ENCODE measurements at regions not wholly inside any gene's neighbourhood (a gene's known extent, or its start where the extent isn't known, plus 50 kb on each side); places are given as distances from the start of the nearest gene placed in this dataset.
"Not testable (repeated sequence)": the region's sequence is repeated elsewhere in the genome, so short reads cannot be mapped to it uniquely, and the experiment has no call there.

GRCh38 chr4:116122124-116122523, 963.3 kb downstream of the TRAM1L1 start:
- no peak for DNase-seq (ENCODE audit: low read depth)

DNA sequence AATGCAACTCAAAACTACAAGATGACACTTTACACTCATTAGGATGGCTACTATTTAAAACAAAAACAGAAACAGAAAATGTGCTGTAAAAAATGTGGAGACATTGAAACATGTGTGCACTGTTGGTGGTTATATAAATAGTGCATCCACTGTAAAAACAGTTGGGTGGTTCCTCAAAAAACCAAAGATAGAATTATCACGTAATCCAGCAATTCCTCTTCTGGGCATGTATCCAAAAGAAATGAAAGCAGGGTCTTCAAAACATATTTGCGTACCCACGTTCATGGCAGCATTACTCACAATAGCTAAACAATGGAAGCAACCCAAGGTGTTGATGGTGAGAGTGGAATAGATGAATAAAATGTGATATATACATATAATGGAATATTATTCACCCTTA, 967.2 kb downstream of the TRAM1L1 start:
- DNase-seq (ENCODE audit: low read depth) = no peak

- DNase-seq (ENCODE audit: low read depth) = not testable (repeated sequence)
These were observed 972.5 kb downstream of the TRAM1L1 start for GRCh38 chr4:116112861-116113260.

DNA sequence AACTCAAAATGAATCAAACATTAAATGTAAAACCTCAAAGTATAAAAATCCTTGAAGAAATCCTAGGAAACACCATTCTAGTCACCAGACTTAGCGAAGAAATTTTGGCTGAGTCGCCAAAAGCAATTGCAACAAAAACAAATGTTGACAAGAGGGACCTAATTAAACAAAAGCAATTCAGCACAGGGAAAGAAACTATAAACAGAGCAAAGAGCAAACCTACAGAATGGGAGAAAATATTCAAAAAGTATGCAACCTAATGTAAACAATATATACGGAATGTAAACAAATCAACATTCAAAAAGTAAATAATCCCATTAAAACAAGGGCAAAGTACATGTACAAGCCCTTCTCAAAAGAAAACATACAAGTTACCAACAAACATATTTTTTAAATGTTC, 974.7 kb downstream of the TRAM1L1 start:
- DNase-seq (ENCODE audit: low read depth) = no peak

GRCh38 chr4:116108606-116109005, 976.8 kb downstream of the TRAM1L1 start:
- DNase-seq (ENCODE audit: low read depth) = no peak

- no peak for DNase-seq (ENCODE audit: low read depth)
These were observed 984.1 kb downstream of the TRAM1L1 start for GRCh38 chr4:116101321-116101720.

DNA sequence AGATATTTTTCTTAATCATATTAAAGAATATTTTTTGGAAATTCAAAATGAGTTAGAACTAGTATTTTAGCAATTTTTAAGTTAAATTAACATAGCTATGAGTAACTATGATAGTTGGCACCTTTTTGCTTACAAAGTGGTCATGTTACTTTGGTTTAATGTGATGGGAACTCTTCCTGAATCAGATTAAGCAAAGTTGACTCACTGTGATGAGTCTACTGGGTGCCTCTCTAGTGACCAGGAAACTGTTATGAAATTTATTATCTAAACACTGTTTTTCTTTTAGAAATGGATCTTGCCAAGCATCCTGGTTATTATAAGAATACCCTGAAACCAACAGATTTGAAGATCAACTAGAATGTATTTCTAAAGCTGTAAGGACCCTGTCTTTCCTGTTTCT, 985.8 kb downstream of the TRAM1L1 start:
- DNase-seq (ENCODE audit: low read depth) = no peak

DNA sequence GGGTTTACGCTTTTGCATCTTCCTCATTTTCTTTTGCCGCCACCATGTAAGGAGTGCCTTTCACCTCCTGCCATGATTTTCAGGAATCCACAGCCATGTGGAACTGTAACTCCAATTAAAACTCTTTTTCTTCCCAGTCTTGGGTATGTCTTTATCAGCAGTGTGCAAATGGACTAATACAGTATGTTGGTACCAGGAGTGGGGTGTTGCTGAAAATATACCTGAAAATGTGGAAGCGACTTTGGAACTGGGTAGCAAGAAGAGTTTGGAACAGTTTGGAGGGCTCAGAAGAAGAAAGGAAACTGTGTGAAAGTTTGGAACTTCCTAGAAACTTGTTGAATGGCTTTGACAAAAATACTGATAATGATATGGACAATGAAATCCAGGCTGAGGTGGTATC, 983.9 kb upstream of the NDST4 start:
- not testable (repeated sequence) for DNase-seq (ENCODE audit: low read depth)

DNA sequence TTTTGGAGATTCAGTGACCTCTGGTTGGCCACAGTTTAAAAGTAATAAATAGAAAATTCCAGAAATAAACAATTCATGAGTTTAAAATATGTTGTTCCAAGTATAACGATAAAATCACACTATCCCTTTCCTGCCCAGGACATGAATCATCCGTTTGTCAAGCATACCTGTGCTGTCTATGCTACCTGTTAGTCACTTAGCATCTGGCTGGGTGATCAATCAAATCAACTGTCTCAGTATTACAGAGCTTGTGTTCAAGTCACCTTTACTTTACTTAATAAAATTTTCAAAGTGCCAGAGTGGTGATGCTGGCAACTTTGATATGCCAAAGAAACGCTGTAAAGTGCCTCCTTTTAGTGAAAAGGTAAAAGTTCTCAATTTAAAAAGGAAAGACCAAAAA, 979.5 kb upstream of the NDST4 start:
- DNase-seq (ENCODE audit: low read depth) = no peak

DNA sequence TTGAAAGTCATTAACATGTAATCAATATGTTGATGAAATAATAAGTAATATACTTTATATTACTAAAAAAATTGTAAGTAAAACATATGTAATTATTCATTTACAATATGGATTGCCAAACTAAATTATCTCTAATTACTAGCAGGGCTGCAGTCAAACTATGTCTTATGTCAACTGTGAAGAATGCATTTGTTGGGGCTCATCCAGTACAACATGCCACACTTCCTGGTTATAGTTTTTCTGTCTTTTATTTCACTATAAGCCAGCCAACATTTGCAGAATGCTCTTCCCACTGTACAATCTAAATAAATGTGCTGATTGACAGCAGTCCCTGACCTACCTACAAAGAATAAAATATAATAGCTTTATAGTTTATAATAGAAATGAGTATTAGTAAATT, 975.4 kb upstream of the NDST4 start:
- DNase-seq (ENCODE audit: low read depth) = no peak

GRCh38 chr4:116082808-116083366, 969.5 kb upstream of the NDST4 start:
- no peak for DNase-seq (ENCODE audit: low read depth)

DNA sequence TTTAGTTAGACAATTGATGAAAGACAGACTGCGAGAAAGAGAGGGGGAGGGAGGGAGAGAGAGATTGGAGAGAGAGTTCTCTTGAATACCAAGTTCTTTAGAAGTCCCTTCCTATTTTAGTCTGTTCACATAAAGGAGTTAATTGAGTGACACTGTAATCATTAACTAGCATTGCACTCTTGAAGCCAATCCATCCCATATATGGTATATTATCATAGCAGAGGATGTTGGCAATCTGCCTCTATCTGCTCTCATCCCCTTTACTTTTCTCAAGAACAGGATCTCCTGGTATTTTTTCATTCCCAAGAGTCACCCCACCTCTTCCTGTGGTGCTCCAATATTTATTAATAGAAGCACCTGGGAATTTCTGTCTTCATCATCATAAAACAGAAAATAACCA, 959.6 kb upstream of the NDST4 start:
- no peak for DNase-seq (ENCODE audit: low read depth)

- DNase-seq (ENCODE audit: low read depth) = no peak
These were observed 956.9 kb upstream of the NDST4 start for GRCh38 chr4:116070283-116070682.

GRCh38 chr4:116066711-116067245, 953.4 kb upstream of the NDST4 start:
- no peak for DNase-seq (ENCODE audit: low read depth)

DNA sequence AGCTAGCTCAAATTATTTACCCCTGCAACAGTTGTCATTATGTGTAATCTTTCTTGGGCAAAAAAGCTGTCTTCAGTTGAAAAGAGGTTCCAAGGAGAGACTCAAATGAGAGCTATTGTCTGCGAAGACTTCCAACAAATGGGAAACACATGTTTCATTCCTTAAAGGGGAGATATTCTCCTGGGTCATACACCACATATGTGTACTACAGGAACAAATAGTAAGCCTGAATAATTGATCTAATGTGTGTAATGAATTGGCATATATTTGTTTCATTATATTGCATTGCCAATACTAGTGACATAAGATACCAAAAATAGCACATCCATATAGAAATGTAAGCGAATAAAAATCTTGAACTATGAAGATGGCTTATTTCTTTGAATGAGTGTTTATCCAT, 950.9 kb upstream of the NDST4 start:
- DNase-seq (ENCODE audit: low read depth) = no peak

DNA sequence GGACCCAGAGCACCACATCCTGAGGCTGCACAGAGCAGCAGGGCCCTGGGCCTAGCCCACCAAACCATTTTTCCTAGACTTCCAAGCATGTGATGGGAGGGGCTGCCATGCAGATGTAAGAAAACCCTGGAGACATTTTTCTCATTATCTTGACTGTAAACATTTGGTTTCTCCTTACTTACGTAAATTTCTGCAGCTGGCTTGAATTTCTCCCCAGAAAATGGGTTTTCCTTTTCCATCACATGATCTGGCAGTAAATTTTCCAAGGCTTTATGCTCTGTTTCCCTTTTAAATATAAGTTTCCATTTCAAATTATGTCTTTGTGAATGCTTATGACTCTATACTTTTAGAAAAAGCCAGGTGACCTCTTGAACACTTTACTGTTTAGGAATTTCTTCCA, 945.9 kb upstream of the NDST4 start:
- DNase-seq (ENCODE audit: low read depth) = no peak

DNA sequence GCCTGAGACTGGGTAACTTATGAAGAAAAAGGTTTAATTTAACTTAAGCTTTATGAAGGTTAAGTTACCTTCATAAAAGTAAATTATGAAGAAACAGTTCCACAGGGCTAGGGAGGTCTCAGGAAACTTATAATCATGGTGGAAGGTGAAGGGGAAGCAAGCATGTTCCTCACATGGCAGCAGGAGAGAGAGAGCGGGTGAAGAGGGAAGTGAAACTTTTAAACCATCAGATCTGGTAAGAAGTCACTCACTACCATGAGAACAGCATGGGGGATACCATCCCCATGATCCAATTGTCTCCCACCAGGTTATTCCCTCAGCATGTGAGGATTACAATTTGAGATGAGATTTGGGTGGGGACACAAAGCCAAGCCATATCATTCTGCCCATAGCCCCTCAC, 944.7 kb upstream of the NDST4 start:
- no peak for DNase-seq (ENCODE audit: low read depth)

DNA sequence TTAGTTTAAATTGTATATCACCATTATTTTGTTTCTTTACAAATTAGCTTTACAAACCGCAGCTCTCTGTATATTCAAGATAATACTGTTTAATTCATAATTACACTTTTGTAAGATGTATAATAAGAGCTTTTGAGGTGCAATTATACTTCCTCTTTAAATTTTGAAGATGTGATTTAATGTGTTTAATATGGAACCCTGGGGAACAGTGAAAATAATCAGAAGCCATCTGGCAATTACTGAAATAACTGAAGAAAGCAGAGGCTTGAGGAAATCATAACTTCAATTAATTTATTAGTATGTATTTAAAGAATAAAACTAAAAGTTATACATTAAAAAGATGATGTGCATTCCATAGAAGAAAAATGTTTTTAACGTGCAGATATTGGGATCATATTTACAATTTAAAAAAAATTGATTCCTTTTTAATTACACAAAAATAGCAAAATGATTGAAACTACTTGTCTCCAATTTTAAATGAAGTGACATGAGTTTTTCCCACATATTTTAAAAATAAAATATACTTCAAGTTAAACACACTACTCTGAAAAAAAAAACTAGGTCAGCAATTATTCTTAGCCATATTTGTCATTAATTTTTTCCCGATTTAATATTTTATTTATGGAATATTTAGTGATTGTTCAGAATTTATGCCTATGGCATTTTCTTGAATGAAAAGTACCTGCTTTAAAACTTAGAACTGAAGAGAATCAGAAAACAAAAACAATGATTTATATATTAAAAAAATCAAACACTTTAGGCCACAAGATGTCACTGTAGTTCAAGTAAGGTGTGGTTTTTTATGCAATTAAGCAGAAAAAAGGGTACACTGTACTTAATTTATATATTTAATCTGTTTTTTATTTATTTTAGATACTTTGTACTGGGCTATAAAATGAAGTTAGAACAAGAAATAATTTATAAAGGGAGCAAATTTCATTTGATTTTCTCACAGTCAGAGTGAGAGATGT, 942.7 kb upstream of the NDST4 start:
- no peak for DNase-seq (ENCODE audit: low read depth)

- no peak for DNase-seq (ENCODE audit: low read depth)
These were observed 913.9 kb upstream of the NDST4 start for GRCh38 chr4:116027311-116027710.

- DNase-seq (ENCODE audit: low read depth) = no peak
These were observed 911.7 kb upstream of the NDST4 start for GRCh38 chr4:116024954-116025708.

- no peak for DNase-seq (ENCODE audit: low read depth)
These were observed 909.6 kb upstream of the NDST4 start for GRCh38 chr4:116023049-116023448.

DNA sequence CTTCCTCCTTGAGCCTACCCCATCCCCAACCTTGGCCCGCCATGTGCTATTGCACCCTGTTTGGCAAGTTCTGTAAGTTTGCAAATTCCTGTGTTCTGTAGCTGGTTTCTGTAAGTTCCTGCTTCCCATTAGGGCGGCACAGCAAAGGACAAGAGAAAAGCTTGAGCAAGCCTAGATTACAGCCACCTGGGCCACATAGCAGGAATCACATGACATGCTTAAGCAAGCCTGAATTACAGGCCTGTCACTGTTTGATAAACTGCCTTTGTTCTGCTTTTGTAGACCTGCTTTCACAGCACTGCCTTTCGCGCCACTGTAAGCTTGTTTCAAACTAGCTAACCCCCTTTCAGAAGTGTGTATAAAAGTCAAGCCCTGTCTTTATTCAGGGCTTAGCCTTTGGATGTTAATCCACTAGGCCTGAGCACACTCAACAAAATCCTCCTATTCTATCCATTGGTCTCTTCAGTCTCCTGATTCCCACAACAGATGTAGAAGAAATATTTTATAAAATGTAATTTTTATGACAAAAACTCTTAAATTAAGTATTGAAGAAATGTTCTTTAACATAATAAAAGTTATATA, 906.8 kb upstream of the NDST4 start:
- no peak for DNase-seq (ENCODE audit: low read depth)
